ENCODE measurements at regions not wholly inside any gene's neighbourhood (a gene's known extent, or its start where the extent isn't known, plus 50 kb on each side); places are given as distances from the start of the nearest gene placed in this dataset.

- Histone ChIP-seq H3F3A (ENCODE audit: insufficient read depth) (no peaks in the 10 kb centered on the region), H3K9ac (ENCODE audit: low read length) (no peak overlapping the region), H4K20me1 (ENCODE audit: low read depth, low read length) (no peaks in the 10 kb centered on the region), H3K36me3 (ENCODE audit: low read length) (no peaks in the 10 kb centered on the region), H3K27me3 (ENCODE audit: low read length) (no peaks in the 10 kb centered on the region), H3K27ac (ENCODE audit: low read depth, low read length) (no peak overlapping the region), H3K79me2 (ENCODE audit: insufficient read depth, low read length) (no peaks in the 10 kb centered on the region), H3K9me2 (replicated peaks; ENCODE audit: insufficient read depth, low read length) (no peaks in the 10 kb centered on the region), H3K4me2 (ENCODE audit: low read depth, low read length, poor library complexity, severe bottlenecking) (no peak overlapping the region), H2AFZ (ENCODE audit: low read depth, low read length, severe bottlenecking) (no peak overlapping the region), H3K9me3 (ENCODE audit: insufficient read depth, low read length) (no peaks in the 10 kb centered on the region), H3K4me3 (ENCODE audit: insufficient read depth, low read length, poor library complexity, severe bottlenecking) (no peak overlapping the region)
- no peak for TF ChIP-seq EZH2phosphoT487 (conservative IDR thresholded peaks at IDR 0.05; ENCODE audit: low read length)
- no peak for TF ChIP-seq CTCF (IDR thresholded peaks at IDR 0.05; ENCODE audit: insufficient read depth, low read length, poor library complexity, severe bottlenecking)
Observed at GRCh38 chr9:82593501-82593900, 469.4 kb downstream of the RASEF start.

- no peak overlapping the region for H3K4me2 ChIP-seq (ENCODE audit: low read depth, low read length, poor library complexity, severe bottlenecking)
- no peaks in the 10 kb centered on the region for H3K79me2 ChIP-seq (ENCODE audit: insufficient read depth, low read length)
- H3K27ac ChIP-seq (ENCODE audit: low read depth, low read length) = no peak overlapping the region
- H3K4me3 ChIP-seq (ENCODE audit: insufficient read depth, low read length, poor library complexity, severe bottlenecking) = no peak overlapping the region
- TF ChIP-seq CTCF (IDR thresholded peaks at IDR 0.05; ENCODE audit: insufficient read depth, low read length, poor library complexity, severe bottlenecking) (no peak), EZH2phosphoT487 (conservative IDR thresholded peaks at IDR 0.05; ENCODE audit: low read length) (no peak)
- no peak overlapping the region for H2AFZ ChIP-seq (ENCODE audit: low read depth, low read length, severe bottlenecking)
- H4K20me1 ChIP-seq (ENCODE audit: low read depth, low read length) = no peaks in the 10 kb centered on the region
- H3K9me2 ChIP-seq (replicated peaks; ENCODE audit: insufficient read depth, low read length) = no peaks in the 10 kb centered on the region
- H3K27me3 ChIP-seq (ENCODE audit: low read length) = no peaks in the 10 kb centered on the region
- H3K9me3 ChIP-seq (ENCODE audit: insufficient read depth, low read length) = no peaks in the 10 kb centered on the region
- H3F3A ChIP-seq (ENCODE audit: insufficient read depth) = no peaks in the 10 kb centered on the region
- H3K9ac ChIP-seq (ENCODE audit: low read length) = no peak overlapping the region
- H3K36me3 ChIP-seq (ENCODE audit: low read length) = no peaks in the 10 kb centered on the region
Observed at GRCh38 chr9:82597241-82598203, 465.4 kb downstream of the RASEF start.

GRCh38 chr9:82598241-82599039 lies 464.5 kb downstream of the RASEF start:
- H3K9ac ChIP-seq (ENCODE audit: low read length) = no peak overlapping the region
- no peaks in the 10 kb centered on the region for H4K20me1 ChIP-seq (ENCODE audit: low read depth, low read length)
- H3K4me2 ChIP-seq (ENCODE audit: low read depth, low read length, poor library complexity, severe bottlenecking) = no peak overlapping the region
- H3K4me3 ChIP-seq (ENCODE audit: insufficient read depth, low read length, poor library complexity, severe bottlenecking) = no peak overlapping the region
- no peak overlapping the region for H3K27ac ChIP-seq (ENCODE audit: low read depth, low read length)
- no peak overlapping the region for H2AFZ ChIP-seq (ENCODE audit: low read depth, low read length, severe bottlenecking)
- H3K27me3 ChIP-seq (ENCODE audit: low read length) = no peaks in the 10 kb centered on the region
- TF ChIP-seq EZH2phosphoT487 (conservative IDR thresholded peaks at IDR 0.05; ENCODE audit: low read length) (no peak), CTCF (IDR thresholded peaks at IDR 0.05; ENCODE audit: insufficient read depth, low read length, poor library complexity, severe bottlenecking) (no peak)
- H3K9me3 ChIP-seq (ENCODE audit: insufficient read depth, low read length) = no peaks in the 10 kb centered on the region
- H3K36me3 ChIP-seq (ENCODE audit: low read length) = no peaks in the 10 kb centered on the region
- H3F3A ChIP-seq (ENCODE audit: insufficient read depth) = no peaks in the 10 kb centered on the region
- H3K79me2 ChIP-seq (ENCODE audit: insufficient read depth, low read length) = no peaks in the 10 kb centered on the region
- no peaks in the 10 kb centered on the region for H3K9me2 ChIP-seq (replicated peaks; ENCODE audit: insufficient read depth, low read length)
